IPS DF 6.9 (cell line): ENCODE measurements at regions not wholly inside any gene's neighbourhood (a gene's known extent, or its start where the extent isn't known, plus 50 kb on each side); places are given as distances from the start of the nearest gene placed in this dataset.

Experiments
- DNase-seq: peaks from one replicate; pipeline ENCODE4 v3.0.0-alpha.2; 2013; ENCODE audit warnings: low read depth, low spot score
- H3K27ac ChIP-seq: one replicate; pipeline ENCODE4 v1.5.1; 2013; ENCODE audit warnings: low read length, control low read depth
- H3K27me3 ChIP-seq: 2 replicates; pipeline ENCODE4 v1.6.1; 2013; ENCODE audit warnings: mild to moderate bottlenecking, low read length; ENCODE audit not compliant: control insufficient read depth, insufficient read depth
- H3K36me3 ChIP-seq: 2 replicates; pipeline ENCODE4 v1.6.1; 2013; ENCODE audit warnings: low read length; ENCODE audit not compliant: control insufficient read depth, insufficient read depth
- H3K4me1 ChIP-seq: 2 replicates; pipeline ENCODE4 v1.6.1; 2013; ENCODE audit warnings: low read length; ENCODE audit not compliant: control insufficient read depth, insufficient read depth
- H3K4me3 ChIP-seq: 2 replicates; pipeline ENCODE4 v1.5.1; 2013; ENCODE audit warnings: mild to moderate bottlenecking, low read length
- H3K9me3 ChIP-seq: 2 replicates; pipeline ENCODE4 v1.6.1; 2013; ENCODE audit warnings: low read length, inconsistent platforms; ENCODE audit not compliant: control insufficient read depth, insufficient read depth
- WGBS: extraction: QIAGEN DNeasy Blood & Tissue Kit; methylation state at CpG from one replicate; pipeline ENCODE4 v1.1.7; 2013; ENCODE audit warnings: mixed read lengths, missing lambda C conversion rate; ENCODE audit not compliant: insufficient read length, insufficient coverage; 5-methylcytosine and 5-hydroxymethylcytosine counted together

DNA sequence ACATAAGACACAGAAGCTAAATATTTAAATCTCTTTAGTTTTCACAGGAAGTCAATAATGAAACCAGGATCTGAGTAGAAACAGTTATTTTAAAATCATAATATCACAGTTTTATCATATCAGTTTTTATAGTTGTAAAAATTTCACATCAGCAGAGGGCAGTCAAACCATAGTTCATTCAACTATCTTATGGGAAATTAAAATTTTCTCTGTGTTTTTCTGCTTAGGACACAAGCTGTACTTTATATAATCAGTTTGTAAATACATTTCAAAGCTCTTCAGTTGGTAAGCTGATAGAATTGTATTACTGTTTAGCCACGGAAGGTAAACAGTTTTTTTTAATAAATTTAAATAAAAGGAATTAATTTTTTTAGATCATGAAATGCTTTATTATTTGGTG, 204.8 kb upstream of the NUDT6 start:
- no CpG with 5 or more reads among the region's 1 CpG for WGBS
- Histone ChIP-seq H3K27ac (no peak overlapping the region), H3K4me3 (no peak overlapping the region), H3K4me1 (no peaks in the 10 kb centered on the region), H3K36me3 (no peaks in the 10 kb centered on the region), H3K9me3 (no peaks in the 10 kb centered on the region), H3K27me3 (no peaks in the 10 kb centered on the region)
- no peak for DNase-seq

DNA sequence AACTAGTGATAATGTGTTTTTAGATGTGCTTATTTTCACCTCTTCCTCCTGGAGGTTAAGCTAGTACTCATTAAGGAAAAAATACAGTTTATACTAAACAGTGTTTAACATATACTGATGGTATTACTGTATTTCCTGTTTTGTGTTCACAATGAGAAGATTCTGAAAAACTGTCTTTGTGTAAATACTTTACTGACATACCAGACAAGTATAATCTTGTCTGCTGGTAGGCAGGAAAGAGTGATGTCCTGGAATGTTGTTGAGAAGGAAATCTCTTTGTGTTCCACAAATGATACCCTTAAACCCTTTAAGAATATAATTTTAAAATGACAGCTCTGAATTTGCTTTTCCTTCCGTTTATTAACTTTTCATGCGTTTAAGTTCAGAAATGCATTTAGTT, 205.5 kb upstream of the NUDT6 start:
- H3K4me1 ChIP-seq: no peaks in the 10 kb centered on the region
- no peak overlapping the region for H3K4me3 ChIP-seq
- no peak overlapping the region for H3K27ac ChIP-seq
- no peaks in the 10 kb centered on the region for H3K9me3 ChIP-seq
- H3K27me3 ChIP-seq: no peaks in the 10 kb centered on the region
- WGBS: no CpG with 5 or more reads among the region's 2 CpGs
- DNase-seq: no peak
- no peaks in the 10 kb centered on the region for H3K36me3 ChIP-seq

DNA sequence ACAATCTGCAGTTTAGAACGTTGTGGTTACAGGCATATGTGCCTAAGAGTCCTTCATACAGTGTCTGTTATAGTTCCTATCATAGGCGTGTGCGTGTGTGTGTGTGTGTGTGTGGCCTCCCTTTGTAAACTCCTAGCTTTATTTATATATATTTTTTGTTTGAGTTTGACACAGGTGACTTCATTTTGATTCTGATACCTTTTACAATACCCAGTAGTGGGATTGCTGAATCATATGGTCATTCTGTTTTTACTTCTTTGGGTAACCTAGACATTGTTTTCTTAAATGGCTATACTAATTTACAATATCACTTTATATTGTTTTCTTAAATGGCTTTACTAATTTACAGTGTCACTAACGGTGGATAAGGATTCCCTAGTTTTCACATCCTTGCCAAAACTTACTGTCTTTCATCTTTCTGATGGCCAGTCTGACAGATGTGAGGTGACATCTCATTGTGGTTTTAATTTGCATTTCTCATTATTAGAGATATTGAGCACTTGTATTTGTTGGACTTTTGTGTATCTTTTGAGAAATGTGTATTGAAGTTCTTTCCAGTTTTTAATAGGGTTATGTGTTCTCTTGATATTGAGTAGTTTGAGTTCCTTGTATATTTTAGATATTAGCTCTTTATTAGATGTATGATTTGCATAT, 211.1 kb upstream of the NUDT6 start:
- no peak overlapping the region for H3K4me3 ChIP-seq
- no peaks in the 10 kb centered on the region for H3K9me3 ChIP-seq
- H3K27me3 ChIP-seq: no peaks in the 10 kb centered on the region
- no peaks in the 10 kb centered on the region for H3K4me1 ChIP-seq
- no peaks in the 10 kb centered on the region for H3K36me3 ChIP-seq
- H3K27ac ChIP-seq: no peak overlapping the region
- no peak for DNase-seq
- whole genome bisulfite sequencing: no CpG with 5 or more reads among the region's 4 CpGs

DNA sequence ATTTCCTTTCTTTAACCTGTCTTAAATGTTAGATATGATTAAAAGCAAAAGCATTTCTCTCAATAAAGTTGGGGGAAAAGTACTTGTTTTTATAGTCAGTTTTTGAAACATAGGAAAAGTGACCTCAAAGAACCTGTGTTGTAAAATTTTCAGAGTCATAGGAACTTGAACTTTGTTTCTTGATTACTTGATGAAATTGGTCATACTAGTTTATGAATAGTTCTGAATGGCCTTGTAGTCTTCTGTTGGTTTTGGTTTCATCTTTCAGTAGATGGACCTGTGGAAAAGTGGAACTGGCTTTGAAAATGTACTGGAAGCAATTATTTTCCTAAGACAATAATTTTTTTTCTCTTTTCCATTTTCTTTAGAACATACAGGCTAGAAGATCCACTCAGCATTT, 222.2 kb upstream of the NUDT6 start:
- H3K27ac ChIP-seq: no peak overlapping the region
- H3K4me3 ChIP-seq: no peak overlapping the region
- no peaks in the 10 kb centered on the region for H3K27me3 ChIP-seq
- no peaks in the 10 kb centered on the region for H3K9me3 ChIP-seq
- DNase-seq: no peak
- H3K36me3 ChIP-seq: no peaks in the 10 kb centered on the region
- H3K4me1 ChIP-seq: no peaks in the 10 kb centered on the region

DNA sequence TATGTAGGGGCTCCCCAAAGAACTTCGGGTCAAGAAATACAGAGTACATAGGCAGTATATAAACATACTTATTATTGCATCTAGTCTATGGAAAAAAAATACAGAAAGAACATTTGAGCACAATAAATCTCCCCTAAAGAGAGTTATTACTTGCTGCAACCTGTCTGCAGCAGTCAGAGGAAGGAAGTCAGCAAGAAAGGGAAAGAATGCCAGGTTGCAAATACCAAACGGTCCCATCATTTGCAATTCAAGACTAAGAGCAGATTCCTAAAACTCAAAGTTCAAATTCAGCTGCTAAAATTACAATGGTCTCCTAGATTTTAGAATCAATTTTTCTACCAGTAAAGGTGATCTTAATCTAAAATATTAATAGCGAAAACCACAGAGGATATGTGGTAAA, 236.2 kb upstream of the NUDT6 start:
- H3K27me3 ChIP-seq: no peaks in the 10 kb centered on the region
- no peaks in the 10 kb centered on the region for H3K36me3 ChIP-seq
- WGBS: no CpG with 5 or more reads among the region's 3 CpGs
- no peak overlapping the region for H3K4me3 ChIP-seq
- H3K4me1 ChIP-seq: peaks cover 1% of the 10 kb centered on the region; the same call in 1 of the 2 replicates
- no peak overlapping the region for H3K27ac ChIP-seq
- no peaks in the 10 kb centered on the region for H3K9me3 ChIP-seq
- peak; percentile 13 for DNase-seq

DNA sequence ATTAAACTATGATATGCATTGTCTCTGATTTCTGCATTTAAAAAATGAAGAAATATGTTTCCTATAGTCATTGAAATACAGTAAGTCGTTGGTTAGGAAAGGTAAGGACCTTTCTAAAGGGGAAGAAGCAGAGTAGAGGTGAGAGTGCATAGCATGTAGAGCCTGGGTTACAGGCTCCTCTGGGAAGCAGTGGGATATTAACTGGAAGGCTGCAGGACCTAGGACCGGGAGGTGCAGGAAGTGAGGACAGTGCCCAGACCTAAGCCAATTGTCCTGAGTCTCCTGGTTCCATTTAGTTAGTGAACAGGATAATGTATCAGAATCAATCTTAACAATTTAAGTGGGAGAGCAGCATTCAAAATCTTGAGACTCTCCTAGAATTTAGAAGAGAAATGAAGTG, 237.1 kb upstream of the NUDT6 start:
- Histone ChIP-seq H3K36me3 (no peaks in the 10 kb centered on the region), H3K9me3 (no peaks in the 10 kb centered on the region), H3K27ac (no peak overlapping the region), H3K4me1 (peaks cover 1% of the 10 kb centered on the region; the same call in 1 of the 2 replicates), H3K27me3 (no peaks in the 10 kb centered on the region), H3K4me3 (no peak overlapping the region)
- WGBS: no CpG with 5 or more reads among the region's 2 CpGs
- peak; percentile 13 for DNase-seq

DNA sequence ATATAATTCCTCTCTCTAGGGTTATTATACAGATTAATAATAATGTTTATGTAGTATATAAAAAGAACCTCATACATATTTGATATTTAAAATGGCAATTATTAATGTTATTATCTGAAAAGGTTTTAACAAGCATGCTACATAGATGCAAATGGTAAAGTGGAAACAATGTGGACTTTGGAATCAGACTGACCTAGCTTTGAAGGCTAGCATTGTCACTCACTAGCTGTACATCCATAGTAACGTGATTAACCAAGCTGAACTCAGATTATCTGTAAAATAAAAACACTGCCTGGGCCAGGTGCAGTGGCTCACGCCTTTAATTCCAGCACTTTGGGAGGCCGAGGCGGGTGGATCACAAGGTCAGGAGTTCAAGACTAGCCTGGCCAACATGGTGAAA, 233.7 kb upstream of the SPRY1 start:
- Histone ChIP-seq H3K36me3 (no peaks in the 10 kb centered on the region), H3K4me1 (peaks cover 1% of the 10 kb centered on the region; the same call in 1 of the 2 replicates), H3K27ac (no peak overlapping the region), H3K27me3 (no peaks in the 10 kb centered on the region), H3K9me3 (no peaks in the 10 kb centered on the region), H3K4me3 (no peak overlapping the region)
- no peak for DNase-seq
- no CpG with 5 or more reads among the region's 4 CpGs for WGBS

DNA sequence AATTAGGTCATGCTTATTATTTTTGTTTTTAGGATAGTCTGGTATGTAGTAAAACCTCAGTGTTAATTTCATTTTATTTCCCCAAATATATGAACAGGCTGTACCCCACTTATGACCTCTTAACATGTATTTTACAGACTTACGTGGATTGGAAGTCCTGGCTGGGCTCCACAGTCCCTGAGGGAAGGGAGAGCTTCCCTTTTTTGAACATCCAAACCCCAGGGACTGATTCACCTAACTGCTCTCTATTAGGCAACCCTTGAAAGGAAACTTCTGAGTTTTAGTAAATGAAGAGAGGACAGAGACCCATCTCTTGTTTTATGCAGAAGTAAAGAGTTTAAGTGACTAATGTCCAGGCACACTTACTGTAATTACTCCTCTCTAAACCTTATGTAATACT, 233.1 kb upstream of the SPRY1 start:
- H3K4me3 ChIP-seq: no peak overlapping the region
- DNase-seq: no peak
- no peak overlapping the region for H3K27ac ChIP-seq
- no peaks in the 10 kb centered on the region for H3K9me3 ChIP-seq
- no peaks in the 10 kb centered on the region for H3K36me3 ChIP-seq
- no peaks in the 10 kb centered on the region for H3K27me3 ChIP-seq
- no CpG with 5 or more reads among the region's 1 CpG for WGBS
- no peaks in the 10 kb centered on the region for H3K4me1 ChIP-seq

DNA sequence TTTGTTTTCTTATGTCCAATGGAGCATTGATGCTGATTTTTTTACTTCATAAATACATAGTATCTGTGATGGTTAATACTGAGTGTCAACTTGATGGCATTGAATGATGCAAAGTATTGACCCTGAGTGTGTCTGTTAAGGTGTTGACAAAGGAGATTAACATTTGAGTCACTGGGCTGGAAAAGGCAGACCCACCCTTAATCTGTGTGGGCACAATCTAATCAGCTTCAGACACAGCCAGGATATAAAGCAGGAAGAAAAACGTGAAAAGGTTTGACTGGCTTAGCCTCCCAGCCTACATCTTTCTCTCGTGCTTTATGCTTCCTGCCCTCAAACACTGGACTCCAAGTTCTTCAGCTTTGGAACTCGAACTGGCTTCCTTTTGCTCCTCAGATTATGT, 230.6 kb upstream of the SPRY1 start:
- Histone ChIP-seq H3K9me3 (no peaks in the 10 kb centered on the region), H3K4me3 (no peak overlapping the region), H3K27ac (no peak overlapping the region), H3K4me1 (no peaks in the 10 kb centered on the region), H3K36me3 (no peaks in the 10 kb centered on the region), H3K27me3 (no peaks in the 10 kb centered on the region)
- no CpG with 5 or more reads among the region's 3 CpGs for WGBS
- no peak for DNase-seq

DNA sequence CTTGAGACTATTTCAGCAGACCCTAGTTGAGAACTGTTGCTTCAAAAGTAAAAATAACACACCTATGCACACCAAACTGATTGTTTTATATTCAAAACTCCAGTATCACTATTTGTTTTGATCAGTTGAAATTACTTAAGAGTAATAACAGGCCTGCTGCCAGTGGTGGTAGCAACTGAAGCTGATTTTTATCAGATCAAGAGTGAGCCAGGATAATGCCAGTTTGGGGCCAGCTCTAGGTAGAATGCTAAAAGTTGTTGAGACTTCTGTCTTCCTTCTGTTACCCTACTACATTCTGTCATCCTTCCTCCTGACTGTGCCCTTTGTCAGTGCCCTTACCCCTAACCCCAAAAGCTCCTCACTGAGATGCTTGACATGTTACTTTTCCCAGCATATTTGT, 228.7 kb upstream of the SPRY1 start:
- no peaks in the 10 kb centered on the region for H3K4me1 ChIP-seq
- H3K27ac ChIP-seq: no peak overlapping the region
- no peak for DNase-seq
- no peaks in the 10 kb centered on the region for H3K27me3 ChIP-seq
- no peaks in the 10 kb centered on the region for H3K9me3 ChIP-seq
- no peaks in the 10 kb centered on the region for H3K36me3 ChIP-seq
- H3K4me3 ChIP-seq: no peak overlapping the region

DNA sequence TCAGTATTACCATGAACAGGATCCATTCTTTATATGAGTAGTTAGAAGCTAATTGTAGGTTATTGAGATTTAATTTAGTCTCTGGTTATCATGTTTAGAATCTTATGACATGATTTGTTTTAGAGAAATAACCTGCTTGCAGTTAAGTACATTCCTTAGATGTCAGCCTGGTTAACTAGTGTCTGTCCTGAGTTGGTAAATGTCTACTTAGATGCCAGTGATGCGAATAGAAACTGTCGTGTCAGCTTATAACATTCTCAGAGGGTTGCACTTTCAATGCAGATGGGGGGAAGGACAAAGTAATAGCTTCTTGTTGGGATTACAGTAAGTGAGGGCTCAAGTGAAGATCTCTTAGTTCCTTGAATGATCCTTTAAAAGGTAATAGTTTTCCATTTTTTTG, 227.8 kb upstream of the SPRY1 start:
- DNase-seq: no peak
- H3K27me3 ChIP-seq: no peaks in the 10 kb centered on the region
- H3K9me3 ChIP-seq: no peaks in the 10 kb centered on the region
- no CpG with 5 or more reads among the region's 2 CpGs for WGBS
- H3K36me3 ChIP-seq: no peaks in the 10 kb centered on the region
- H3K4me3 ChIP-seq: no peak overlapping the region
- no peaks in the 10 kb centered on the region for H3K4me1 ChIP-seq
- no peak overlapping the region for H3K27ac ChIP-seq
